Keratinocyte (primary cell): ENCODE measurements at regions not wholly inside any gene's neighbourhood (a gene's known extent, or its start where the extent isn't known, plus 50 kb on each side); places are given as distances from the start of the nearest gene placed in this dataset.

Experiments
- DNase-seq: peaks from one replicate; pipeline ENCODE4 v3.0.0-alpha.2; 2011; ENCODE audit warnings: low read depth, missing footprints, low spot score
- FAIRE-seq: peaks from 2 replicates; lab custom pipeline; 2011; peaks lifted over from hg19 to GRCh38; lab: Jason Lieb, UNC
- H2AFZ ChIP-seq: 2 replicates; pipeline ENCODE4 v1.6.0; 2012; ENCODE audit warnings: low read length, control low read depth, inconsistent platforms; ENCODE audit not compliant: control insufficient read depth
- H3K27ac ChIP-seq: 2 replicates; pipeline ENCODE4 v1.5.1; 2011; ENCODE audit warnings: low read length; ENCODE audit not compliant: control insufficient read depth, insufficient read depth
- H3K27me3 ChIP-seq: 3 replicates; pipeline ENCODE4 v1.6.0; 2011; ENCODE audit warnings: low read length; ENCODE audit not compliant: control insufficient read depth, insufficient read depth; ENCODE audit errors: extremely low read depth
- H3K36me3 ChIP-seq, 2 experiments: 2 replicates in 1 of 2; 3 replicates in 1 of 2; pipeline ENCODE4 v1.5.1; 2011; ENCODE audit warnings: low read length in 2 of 2, mild to moderate bottlenecking in 1 of 2; ENCODE audit not compliant: control insufficient read depth in 2 of 2, insufficient read depth in 2 of 2; ENCODE audit errors: extremely low read depth in 1 of 2
- H3K4me1 ChIP-seq: 3 replicates; pipeline ENCODE4 v1.5.1; 2011; ENCODE audit warnings: low read length; ENCODE audit not compliant: control insufficient read depth, insufficient read depth; ENCODE audit errors: extremely low read depth
- H3K4me2 ChIP-seq: 3 replicates; pipeline ENCODE4 v1.6.0; 2011; ENCODE audit warnings: low read depth, low read length; ENCODE audit not compliant: control insufficient read depth, insufficient read depth; ENCODE audit errors: extremely low read depth
- H3K4me3 ChIP-seq, 3 experiments: fragments of 200-600 bp in 1 of 3; sonication (generic) in 1 of 3; 2 replicates in 2 of 3; 3 replicates in 1 of 3; pipeline ENCODE4 v1.5.1; 2011 to 2016; ENCODE audit warnings: low read length in 3 of 3, mild to moderate bottlenecking in 3 of 3, control low read depth in 2 of 3, inconsistent platforms in 1 of 3, low read depth in 1 of 3, mixed read lengths in 1 of 3, mixed run types in 1 of 3, moderate library complexity in 1 of 3; ENCODE audit not compliant: control insufficient read depth in 2 of 3, insufficient read depth in 2 of 3; ENCODE audit errors: extremely low read depth in 1 of 3
- H3K79me2 ChIP-seq: 2 replicates; pipeline ENCODE4 v1.6.0; 2012; ENCODE audit warnings: low read length; ENCODE audit not compliant: control insufficient read depth, insufficient read depth
- H3K9ac ChIP-seq: 3 replicates; pipeline ENCODE4 v1.6.0; 2011; ENCODE audit warnings: low read length; ENCODE audit not compliant: control insufficient read depth, insufficient read depth; ENCODE audit errors: extremely low read depth
- H3K9me1 ChIP-seq: 3 replicates; pipeline ENCODE4 v1.6.0; 2011; ENCODE audit warnings: low read length; ENCODE audit not compliant: control insufficient read depth, insufficient read depth; ENCODE audit errors: extremely low read depth
- H3K9me3 ChIP-seq: 2 replicates; pipeline ENCODE4 v1.5.1; 2012; ENCODE audit warnings: low read depth, low read length; ENCODE audit not compliant: control insufficient read depth
- H4K20me1 ChIP-seq: 3 replicates; pipeline ENCODE4 v1.6.0; 2011; ENCODE audit warnings: low read length; ENCODE audit not compliant: control insufficient read depth, insufficient read depth; ENCODE audit errors: extremely low read depth
- EZH2 ChIP-seq: IDR thresholded peaks from one replicate; pipeline ENCODE4 v1.6.1; 2012; ENCODE audit warnings: inconsistent platforms, mild to moderate bottlenecking, low read length, moderate library complexity
- dilution Hi-C: fragments of 300-500 bp; cut with MboI; formaldehyde crosslinking; loops from one replicate; pipeline ENCODE4 v1.7.0; 2020; ENCODE audit warnings: low sequenced_read_pairs; ENCODE audit not compliant: extremely low pct_ligation_motif_present
- TF ChIP-seq, protein P1 (sequence below), 3 experiments: IDR thresholded peaks in 1 of 3; conservative IDR thresholded peaks in 1 of 3; optimal IDR thresholded peaks in 1 of 3; 2 replicates in 2 of 3; 3 replicates in 1 of 3; pipeline versions ENCODE3 to v1.5.1; 2011; ENCODE audit warnings: low read length in 3 of 3, mild to moderate bottlenecking in 3 of 3, moderate library complexity in 2 of 3, control low read depth in 1 of 3, inconsistent platforms in 1 of 3; ENCODE audit not compliant: insufficient read depth in 2 of 3; ENCODE audit errors: extremely low read depth in 1 of 3

DNA sequence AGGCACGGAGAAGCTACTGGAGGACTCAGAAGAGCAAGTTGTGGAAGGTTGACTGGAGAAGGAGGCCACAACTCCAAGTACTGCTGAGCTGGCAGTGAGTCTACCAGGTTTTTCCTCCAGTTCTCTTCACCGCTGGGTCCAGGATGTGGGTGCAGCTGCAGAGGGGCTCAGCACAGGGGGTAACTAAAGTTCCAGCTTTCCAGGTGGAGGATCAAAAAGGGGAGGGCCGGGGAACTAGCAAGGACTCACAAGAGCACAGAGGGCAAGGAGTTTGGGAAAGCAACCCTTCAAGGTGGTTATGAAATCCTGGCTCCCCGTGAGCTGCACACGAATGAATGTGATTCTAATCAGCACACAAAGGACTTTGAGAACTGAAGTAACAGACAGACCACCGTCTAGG lies 194.2 kb upstream of the GMDS start:
- no peak overlapping the region for H3K9ac ChIP-seq
- H3K9me1 ChIP-seq: no peaks in the 10 kb centered on the region
- H3K4me2 ChIP-seq: no peak overlapping the region
- dilution Hi-C loops: no loop called here
- peaks cover 3% of the 10 kb centered on the region for H3K27me3 ChIP-seq
- FAIRE-seq (no peak), DNase-seq (no peak)
- no peaks in the 10 kb centered on the region for H3K79me2 ChIP-seq
- TF ChIP-seq, protein P1, sequence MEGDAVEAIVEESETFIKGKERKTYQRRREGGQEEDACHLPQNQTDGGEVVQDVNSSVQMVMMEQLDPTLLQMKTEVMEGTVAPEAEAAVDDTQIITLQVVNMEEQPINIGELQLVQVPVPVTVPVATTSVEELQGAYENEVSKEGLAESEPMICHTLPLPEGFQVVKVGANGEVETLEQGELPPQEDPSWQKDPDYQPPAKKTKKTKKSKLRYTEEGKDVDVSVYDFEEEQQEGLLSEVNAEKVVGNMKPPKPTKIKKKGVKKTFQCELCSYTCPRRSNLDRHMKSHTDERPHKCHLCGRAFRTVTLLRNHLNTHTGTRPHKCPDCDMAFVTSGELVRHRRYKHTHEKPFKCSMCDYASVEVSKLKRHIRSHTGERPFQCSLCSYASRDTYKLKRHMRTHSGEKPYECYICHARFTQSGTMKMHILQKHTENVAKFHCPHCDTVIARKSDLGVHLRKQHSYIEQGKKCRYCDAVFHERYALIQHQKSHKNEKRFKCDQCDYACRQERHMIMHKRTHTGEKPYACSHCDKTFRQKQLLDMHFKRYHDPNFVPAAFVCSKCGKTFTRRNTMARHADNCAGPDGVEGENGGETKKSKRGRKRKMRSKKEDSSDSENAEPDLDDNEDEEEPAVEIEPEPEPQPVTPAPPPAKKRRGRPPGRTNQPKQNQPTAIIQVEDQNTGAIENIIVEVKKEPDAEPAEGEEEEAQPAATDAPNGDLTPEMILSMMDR (optimal IDR thresholded peaks at IDR 0.05 in 1 of 3, IDR thresholded peaks at IDR 0.05 in 1 of 3, conservative IDR thresholded peaks at IDR 0.05 in 1 of 3; ENCODE audit: extremely low read depth in 1 of 3, insufficient read depth in 2 of 3, low read length in 3 of 3): no peak
- no peak for TF ChIP-seq EZH2
- no peaks in the 10 kb centered on the region for H3K36me3 ChIP-seq
- no peaks in the 10 kb centered on the region for H3K4me1 ChIP-seq
- H3K4me3 ChIP-seq: no peak overlapping the region
- no peak overlapping the region for H3K27ac ChIP-seq
- no peaks in the 10 kb centered on the region for H3K9me3 ChIP-seq
- H2AFZ ChIP-seq: no peak overlapping the region
- H4K20me1 ChIP-seq: no peaks in the 10 kb centered on the region

DNA sequence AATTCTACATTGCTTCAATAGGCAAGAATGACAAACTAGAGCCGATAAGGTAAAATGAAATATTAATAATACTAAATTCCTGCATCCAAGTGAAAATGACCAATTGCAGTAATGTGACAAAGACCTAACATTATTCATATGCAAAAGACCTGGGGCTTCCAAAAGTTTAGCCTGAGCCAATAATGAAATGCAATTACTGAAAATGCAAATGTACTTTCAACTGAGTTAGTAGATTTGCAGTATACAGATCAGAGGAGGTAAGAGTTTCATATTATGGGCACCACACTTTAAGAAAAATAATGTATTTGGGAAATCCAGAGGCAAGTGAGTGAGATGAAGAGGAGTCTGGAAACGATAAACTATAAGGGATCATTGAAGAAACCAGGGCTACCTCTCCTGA lies 193.7 kb upstream of the GMDS start:
- H3K4me2 ChIP-seq: no peak overlapping the region
- no peak for TF ChIP-seq EZH2
- TF ChIP-seq, protein P1 (optimal IDR thresholded peaks at IDR 0.05 in 1 of 3, IDR thresholded peaks at IDR 0.05 in 1 of 3, conservative IDR thresholded peaks at IDR 0.05 in 1 of 3; ENCODE audit: extremely low read depth in 1 of 3, insufficient read depth in 2 of 3, low read length in 3 of 3): no peak
- H3K4me3 ChIP-seq: no peak overlapping the region
- FAIRE-seq (no peak), DNase-seq (no peak)
- peaks cover 3% of the 10 kb centered on the region for H3K27me3 ChIP-seq
- H4K20me1 ChIP-seq: no peaks in the 10 kb centered on the region
- H3K36me3 ChIP-seq: no peaks in the 10 kb centered on the region
- H3K9me1 ChIP-seq: no peaks in the 10 kb centered on the region
- no peak overlapping the region for H3K9ac ChIP-seq
- H3K9me3 ChIP-seq: no peaks in the 10 kb centered on the region
- dilution Hi-C loops: no loop called here
- no peaks in the 10 kb centered on the region for H3K79me2 ChIP-seq
- H2AFZ ChIP-seq: no peak overlapping the region
- peaks cover 5% of the 10 kb centered on the region for H3K4me1 ChIP-seq
- H3K27ac ChIP-seq: no peak overlapping the region
